GM19397 (cell line): ENCODE measurements at regions not wholly inside any gene's neighbourhood (a gene's known extent, or its start where the extent isn't known, plus 50 kb on each side); places are given as distances from the start of the nearest gene placed in this dataset.
"Not testable (repeated sequence)": the region's sequence is repeated elsewhere in the genome, so short reads cannot be mapped to it uniquely, and the experiment has no call there.

ENCODE experiments used
- ATAC-seq: cut with Tn5 transposase; IDR thresholded peaks from one replicate; pipeline ENCODE4 v1.9.1; 2021; ENCODE audit warnings: mild to moderate bottlenecking, moderate library complexity; ENCODE audit not compliant: unreplicated experiment

DNA sequence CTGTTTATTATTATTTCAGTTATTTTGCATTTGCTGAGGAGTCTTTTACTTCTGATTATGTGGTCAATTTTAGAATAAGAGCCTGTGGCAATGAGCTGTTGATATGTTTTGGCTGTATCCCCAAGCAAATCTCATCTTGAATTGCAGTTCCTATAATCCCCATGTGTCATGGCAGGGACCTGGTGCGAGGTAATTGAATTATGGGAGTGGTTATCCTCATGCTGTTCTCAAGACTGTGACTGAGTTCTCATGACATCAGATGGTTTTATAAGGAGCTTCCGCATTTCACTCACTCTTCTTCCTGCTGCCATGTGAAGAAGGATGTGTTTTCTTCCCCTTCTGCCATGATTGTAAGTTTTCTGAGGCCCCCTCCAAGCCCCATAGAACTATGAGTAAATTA lies 114.9 kb upstream of the SLCO6A1 start:
- ATAC-seq, result no peak

DNA sequence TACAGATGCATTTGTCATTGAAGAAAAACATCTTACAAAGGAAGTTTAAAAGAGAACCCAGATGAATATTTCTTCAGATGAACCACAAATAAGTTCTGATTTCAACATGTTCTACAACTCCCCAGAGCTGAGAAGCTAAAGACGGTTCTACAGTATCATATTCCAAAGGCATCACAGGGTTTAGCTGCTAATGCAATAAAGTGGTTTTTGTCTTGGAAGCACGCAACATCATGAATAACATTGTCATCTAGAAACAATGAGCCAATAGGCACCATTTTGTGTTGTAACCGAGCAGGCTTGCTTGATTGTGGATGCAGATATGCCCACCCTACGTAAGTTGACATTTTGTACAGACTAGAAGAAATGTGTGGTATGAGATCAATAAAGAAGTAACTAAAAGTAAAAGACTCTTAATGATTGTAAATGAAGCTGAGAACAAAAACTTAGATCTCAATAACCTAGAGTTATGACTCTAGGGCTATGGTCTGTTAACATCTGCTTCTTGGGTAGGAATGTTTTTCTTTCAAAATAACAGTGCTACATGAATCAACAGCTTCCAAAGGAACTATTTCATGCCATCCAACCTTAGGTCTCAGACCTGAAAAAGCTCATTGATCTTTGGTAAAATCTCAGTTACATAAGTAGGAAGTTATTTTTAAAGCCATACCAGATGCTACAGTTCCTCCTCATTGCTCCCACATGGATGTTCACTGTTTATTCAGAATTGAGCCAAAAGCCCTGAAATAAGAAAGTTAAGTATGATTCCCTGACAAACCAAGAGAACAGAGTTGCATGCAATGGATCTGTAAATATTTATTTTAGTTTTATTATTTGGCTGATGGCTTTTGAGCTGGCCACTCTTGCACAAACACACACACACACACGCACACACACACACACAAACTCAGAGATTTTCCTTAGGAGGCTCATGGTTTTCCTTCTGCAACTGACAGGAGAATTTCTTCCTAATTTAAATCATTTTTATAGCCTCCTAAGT lies 118.7 kb upstream of the SLCO6A1 start:
- no peak for ATAC-seq

DNA sequence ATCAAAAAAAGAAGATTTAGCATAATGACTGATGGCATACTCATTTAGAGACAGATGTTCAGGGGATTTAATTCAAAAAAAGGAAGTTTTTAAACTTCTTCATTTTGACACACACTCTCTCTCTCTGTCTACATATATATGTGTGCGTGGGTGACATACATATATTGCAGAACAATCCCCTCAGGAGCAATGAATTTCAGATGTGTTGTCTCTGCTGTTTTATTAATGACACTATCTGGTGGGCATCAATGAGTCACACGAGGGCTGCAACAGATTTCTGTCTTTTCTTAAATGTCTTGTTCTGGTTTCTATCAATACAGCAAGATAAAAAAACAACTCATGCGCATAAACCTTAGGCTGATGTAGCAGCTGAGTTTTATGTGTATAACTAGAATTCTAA lies 123.5 kb upstream of the SLCO6A1 start:
- ATAC-seq, result no peak

DNA sequence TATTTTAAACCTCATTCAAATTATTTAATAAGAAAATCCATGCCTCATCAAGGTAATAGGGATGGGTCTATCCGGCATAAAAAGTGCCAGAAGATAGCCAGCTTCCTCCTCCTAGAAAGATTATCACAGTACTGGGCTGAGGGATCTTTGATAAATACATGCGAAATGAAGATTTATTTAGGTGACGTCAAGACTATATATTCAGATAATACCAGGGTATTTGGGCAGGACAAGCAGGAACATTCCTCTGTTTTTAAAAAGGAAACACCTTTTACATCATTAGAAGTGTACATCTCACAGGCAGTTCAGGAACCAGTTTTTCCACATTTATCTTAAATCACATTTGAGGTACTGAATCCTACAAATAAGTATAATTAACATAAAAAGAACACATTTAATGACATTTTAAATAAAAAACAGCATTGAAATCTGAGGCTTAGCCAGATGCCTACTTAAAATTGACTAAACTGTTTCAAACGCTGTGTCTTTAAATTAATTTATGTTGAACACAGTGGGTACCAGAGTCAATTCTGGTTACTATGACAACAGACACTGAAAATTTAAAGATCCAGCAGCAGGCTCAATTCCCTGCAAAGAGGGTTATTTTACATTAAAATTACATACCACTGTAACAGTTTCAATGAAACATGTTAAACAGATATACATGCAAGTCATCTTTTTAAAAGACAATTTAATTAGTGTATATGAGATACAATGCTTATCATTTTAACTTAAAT lies 124.7 kb upstream of the SLCO6A1 start:
- ATAC-seq, result no peak

GRCh38 chr5:102624405-102624804 lies 125.6 kb upstream of the SLCO6A1 start:
- ATAC-seq, result no peak

- ATAC-seq, result no peak
Measured at GRCh38 chr5:102625468-102625867, 126.7 kb upstream of the SLCO6A1 start.

GRCh38 chr5:102625928-102626327 lies 127.1 kb upstream of the SLCO6A1 start:
- no peak for ATAC-seq

DNA sequence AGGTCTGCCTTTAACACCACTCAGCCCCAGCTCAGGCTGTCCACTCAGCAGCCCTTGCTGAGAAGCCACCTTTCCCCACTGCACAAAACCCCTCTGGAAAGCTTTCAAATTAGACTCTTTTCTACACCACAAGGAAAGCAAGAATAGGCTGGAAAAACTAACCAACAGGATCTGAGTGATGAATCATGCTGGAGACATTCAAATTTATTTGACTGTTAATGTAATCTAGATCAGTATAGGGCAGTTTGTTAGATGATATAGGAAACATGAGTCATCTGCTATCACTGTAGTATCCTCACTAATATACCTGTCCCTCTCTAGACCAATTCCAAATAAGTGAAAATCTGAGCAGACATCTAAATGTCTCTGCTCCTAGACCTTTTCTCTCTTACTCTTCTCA lies 127.8 kb upstream of the PAM start:
- ATAC-seq, result no peak

- ATAC-seq, result no peak
Measured at GRCh38 chr5:102628441-102629175, 126.5 kb upstream of the PAM start.

GRCh38 chr5:102629827-102630605 lies 125.1 kb upstream of the PAM start:
- no peak for ATAC-seq

- ATAC-seq, result not testable (repeated sequence)
Measured at GRCh38 chr5:102635399-102635798, 119.7 kb upstream of the PAM start.

GRCh38 chr5:102638316-102638715 lies 116.8 kb upstream of the PAM start:
- no peak for ATAC-seq

- no peak for ATAC-seq
Measured at GRCh38 chr5:102638912-102639652, 116.0 kb upstream of the PAM start.

DNA sequence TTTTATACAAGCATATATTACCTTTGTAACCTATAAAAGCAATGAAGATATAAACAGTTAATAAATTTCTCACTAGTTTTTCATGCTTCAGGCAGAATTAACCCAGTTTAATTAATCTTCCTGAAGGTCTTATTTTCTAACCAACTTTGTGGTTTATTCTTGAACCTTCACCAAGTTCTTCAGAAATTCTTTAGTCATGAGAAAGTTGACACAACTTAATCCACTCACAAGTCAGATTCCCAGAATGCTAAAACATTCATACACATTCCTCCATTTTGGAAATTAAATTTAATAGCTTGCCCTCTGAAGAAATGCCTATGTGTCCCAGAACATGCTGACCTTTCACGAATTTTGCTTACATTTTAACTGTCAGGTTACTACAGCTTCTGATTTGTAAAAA lies 105.4 kb upstream of the PAM start:
- ATAC-seq, result no peak

- no peak for ATAC-seq
Measured at GRCh38 chr5:102651466-102651865, 103.6 kb upstream of the PAM start.

- no peak for ATAC-seq
Measured at GRCh38 chr5:102654559-102655349, 100.4 kb upstream of the PAM start.

- no peak for ATAC-seq
Measured at GRCh38 chr5:102659151-102659550, 96.0 kb upstream of the PAM start.

GRCh38 chr5:102660111-102660510 lies 95.0 kb upstream of the PAM start:
- no peak for ATAC-seq
